Heart left ventricle (tissue), 13 donors: ENCODE measurements at regions not wholly inside any gene's neighbourhood (a gene's known extent, or its start where the extent isn't known, plus 50 kb on each side); places are given as distances from the start of the nearest gene placed in this dataset.

Source experiments
- POLR2A ChIP-seq, 2 donors: fragments of 450-650 bp; IDR thresholded peaks; one replicate each; pipeline ENCODE4 v1.6.1; 2017; ENCODE audit warnings: antibody characterized with exemption in 2 of 2, mild to moderate bottlenecking in 2 of 2, moderate library complexity in 2 of 2
- TF ChIP-seq, protein P1 (sequence below), 12 donors: fragments of 200-600 bp; sonication (generic) in 4 of 12; IDR thresholded peaks; one replicate each; pipeline versions ENCODE4 v1.5.0 to v1.8.0; 2018 to 2022; ENCODE audit warnings: antibody characterized with exemption in 12 of 12, mild to moderate bottlenecking in 5 of 12
- donor health status: ischemic (EF 13 %, LVEDD 7.1; RV severe dilation, severe dysfunction).
- donor health status: DM: no; HTN: yes; CAD: no.
- donor health status: DM: no; HTN: no; CAD: no.
- donor health status: ischemic (EF 25% LVEDD 6.9; RV normal size, moderate dysfunction).
- donor health status: ischemic (EF 25% LVEDD 5.7; RV mildly dilated, moderate dysfunction).
- donor health status: ischemic (EF 35%, LVEDD 5.7; RV mildly dilated, moderate dysfunction).
- donor health status: nonischemic (EF 11% LVEDD 7.7; RV severe dilation, severe dysfunction).
- donor health status: DM: yes; HTN: yes; CAD: no.
- donor health status: PGD.
- donor health status: ischemic (EF 29% LVEDD 5.4; RV normal size, mild dysfunction).
- donor health status: nonischemic (EF 23%, LVEDD 6.1; RV moderate dilation, normal function).

DNA sequence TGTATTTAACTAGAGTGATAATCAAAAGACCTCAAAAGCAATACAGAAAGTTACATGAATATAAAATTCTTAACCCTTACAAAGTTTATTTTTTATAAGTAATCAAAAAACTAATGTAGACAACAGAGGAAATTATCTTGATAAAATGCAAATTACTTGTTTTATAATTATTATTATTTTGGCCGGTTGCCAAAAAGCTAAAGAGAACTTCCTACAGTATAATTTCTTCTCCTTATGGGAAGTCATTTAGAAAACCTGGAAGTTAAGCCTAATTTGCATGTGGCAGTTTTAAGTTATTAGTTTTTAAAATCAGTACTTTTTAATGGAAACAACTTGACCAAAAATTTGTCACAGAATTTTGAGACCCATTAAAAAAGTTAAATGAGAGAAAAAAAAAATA lies 621.3 kb upstream of the PCDH10 start:
- TF ChIP-seq, protein P1, sequence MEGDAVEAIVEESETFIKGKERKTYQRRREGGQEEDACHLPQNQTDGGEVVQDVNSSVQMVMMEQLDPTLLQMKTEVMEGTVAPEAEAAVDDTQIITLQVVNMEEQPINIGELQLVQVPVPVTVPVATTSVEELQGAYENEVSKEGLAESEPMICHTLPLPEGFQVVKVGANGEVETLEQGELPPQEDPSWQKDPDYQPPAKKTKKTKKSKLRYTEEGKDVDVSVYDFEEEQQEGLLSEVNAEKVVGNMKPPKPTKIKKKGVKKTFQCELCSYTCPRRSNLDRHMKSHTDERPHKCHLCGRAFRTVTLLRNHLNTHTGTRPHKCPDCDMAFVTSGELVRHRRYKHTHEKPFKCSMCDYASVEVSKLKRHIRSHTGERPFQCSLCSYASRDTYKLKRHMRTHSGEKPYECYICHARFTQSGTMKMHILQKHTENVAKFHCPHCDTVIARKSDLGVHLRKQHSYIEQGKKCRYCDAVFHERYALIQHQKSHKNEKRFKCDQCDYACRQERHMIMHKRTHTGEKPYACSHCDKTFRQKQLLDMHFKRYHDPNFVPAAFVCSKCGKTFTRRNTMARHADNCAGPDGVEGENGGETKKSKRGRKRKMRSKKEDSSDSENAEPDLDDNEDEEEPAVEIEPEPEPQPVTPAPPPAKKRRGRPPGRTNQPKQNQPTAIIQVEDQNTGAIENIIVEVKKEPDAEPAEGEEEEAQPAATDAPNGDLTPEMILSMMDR (IDR thresholded peaks at IDR 0.05): no peak
- no peak for TF ChIP-seq POLR2A (IDR thresholded peaks at IDR 0.05)
